ENCODE measurements at regions not wholly inside any gene's neighbourhood (a gene's known extent, or its start where the extent isn't known, plus 50 kb on each side); places are given as distances from the start of the nearest gene placed in this dataset.

GRCh38 chr3:72195895-72196294, 410.9 kb upstream of the PROK2 start:
- TF ChIP-seq CTCF (IDR thresholded peaks at IDR 0.05) (no peak), EP300 (IDR thresholded peaks at IDR 0.05) (no peak), POLR2AphosphoS5 (IDR thresholded peaks at IDR 0.05) (no peak), POLR2A (IDR thresholded peaks at IDR 0.05; ENCODE audit: low read depth) (no peak)

Measured in esophagus muscularis mucosa (tissue), 4 donors.